CD4-positive, alpha-beta T cell treated with Interleukin-4 for 4 hours (primary cell): ENCODE measurements at regions not wholly inside any gene's neighbourhood (a gene's known extent, or its start where the extent isn't known, plus 50 kb on each side); places are given as distances from the start of the nearest gene placed in this dataset.

ENCODE experiments used
- DNase-seq: peaks from one replicate; pipeline ENCODE4 v3.0.0-alpha.2; 2020

GRCh38 chr6:54010340-54011276 lies 100.6 kb upstream of the MLIP start:
- DNase-seq = no peak

GRCh38 chr6:54011277-54011648 lies 100.0 kb upstream of the MLIP start:
- DNase-seq = no peak

GRCh38 chr6:54013966-54014365 lies 97.3 kb upstream of the MLIP start:
- DNase-seq = no peak

GRCh38 chr6:54014440-54014839 lies 96.8 kb upstream of the MLIP start:
- no peak for DNase-seq

- DNase-seq = no peak
Measured at GRCh38 chr6:54017877-54018276, 93.4 kb upstream of the MLIP start.

- no peak for DNase-seq
Measured at GRCh38 chr6:54018722-54019121, 92.5 kb upstream of the MLIP start.

GRCh38 chr6:54019860-54020259 lies 91.4 kb upstream of the MLIP start:
- no peak for DNase-seq

GRCh38 chr6:54020334-54020733 lies 90.9 kb upstream of the MLIP start:
- no peak for DNase-seq

- no peak for DNase-seq
Measured at GRCh38 chr6:54026652-54027400, 84.4 kb upstream of the MLIP start.

- DNase-seq = no peak
Measured at GRCh38 chr6:54028170-54028569, 83.1 kb upstream of the MLIP start.

GRCh38 chr6:54029187-54029586 lies 82.1 kb upstream of the MLIP start:
- no peak for DNase-seq

GRCh38 chr6:54031169-54031568 lies 80.1 kb upstream of the MLIP start:
- no peak for DNase-seq

- DNase-seq = no peak
Measured at GRCh38 chr6:54037277-54037779, 73.9 kb upstream of the MLIP start.

GRCh38 chr6:54040545-54040944 lies 70.7 kb upstream of the MLIP start:
- DNase-seq = no peak

GRCh38 chr6:54041239-54041638 lies 70.0 kb upstream of the MLIP start:
- no peak for DNase-seq

GRCh38 chr6:54043360-54043759 lies 67.9 kb upstream of the MLIP start:
- no peak for DNase-seq

GRCh38 chr6:54044059-54044458 lies 67.2 kb upstream of the MLIP start:
- no peak for DNase-seq

- no peak for DNase-seq
Measured at GRCh38 chr6:54048782-54049181, 62.5 kb upstream of the MLIP start.

- DNase-seq = no peak
Measured at GRCh38 chr6:54050750-54051149, 60.5 kb upstream of the MLIP start.

GRCh38 chr6:54053881-54054391 lies 57.3 kb upstream of the MLIP start:
- no peak for DNase-seq

- no peak for DNase-seq
Measured at GRCh38 chr6:54056105-54056504, 55.1 kb upstream of the MLIP start.

- no peak for DNase-seq
Measured at GRCh38 chr6:54057058-54057457, 54.2 kb upstream of the MLIP start.

- DNase-seq = no peak
Measured at GRCh38 chr6:54058236-54058635, 53.0 kb upstream of the MLIP start.

- DNase-seq = no peak
Measured at GRCh38 chr6:54059683-54060082, 51.6 kb upstream of the MLIP start.
